PFSK-1 (cell line): ENCODE measurements at regions not wholly inside any gene's neighbourhood (a gene's known extent, or its start where the extent isn't known, plus 50 kb on each side); places are given as distances from the start of the nearest gene placed in this dataset.

Experiments used
- FOXP2 ChIP-seq: optimal IDR thresholded peaks from 2 replicates; pipeline ENCODE3; 2011; ENCODE audit warnings: borderline replicate concordance, control low read depth, inconsistent platforms; ENCODE audit not compliant: insufficient read depth; ENCODE audit errors: extremely low read length, extremely low read depth
- POLR2AphosphoS5 ChIP-seq: IDR thresholded peaks from 2 replicates; pipeline ENCODE4 v1.6.1; 2012; ENCODE audit warnings: low read depth, mild to moderate bottlenecking, control low read depth, low read length, moderate library complexity
- SIN3A ChIP-seq: IDR thresholded peaks from 2 replicates; pipeline ENCODE4 v1.6.1; 2012; ENCODE audit warnings: mild to moderate bottlenecking, low read length, moderate library complexity, borderline replicate concordance; ENCODE audit not compliant: insufficient read depth
- TAF1 ChIP-seq: IDR thresholded peaks from 2 replicates; pipeline ENCODE4 v1.6.1; 2012; ENCODE audit warnings: low read length, control low read depth, borderline replicate concordance; ENCODE audit not compliant: insufficient read depth
- TF ChIP-seq, protein P1 (sequence below), 2 experiments: IDR thresholded peaks; 2 replicates each; pipeline versions ENCODE4 v1.6.1 to v1.8.0; 2011 to 2012; ENCODE audit warnings: low read depth in 2 of 2, low read length in 2 of 2, control low read depth in 1 of 2, inconsistent platforms in 1 of 2, mild to moderate bottlenecking in 1 of 2, moderate library complexity in 1 of 2; ENCODE audit not compliant: insufficient read depth in 1 of 2

DNA sequence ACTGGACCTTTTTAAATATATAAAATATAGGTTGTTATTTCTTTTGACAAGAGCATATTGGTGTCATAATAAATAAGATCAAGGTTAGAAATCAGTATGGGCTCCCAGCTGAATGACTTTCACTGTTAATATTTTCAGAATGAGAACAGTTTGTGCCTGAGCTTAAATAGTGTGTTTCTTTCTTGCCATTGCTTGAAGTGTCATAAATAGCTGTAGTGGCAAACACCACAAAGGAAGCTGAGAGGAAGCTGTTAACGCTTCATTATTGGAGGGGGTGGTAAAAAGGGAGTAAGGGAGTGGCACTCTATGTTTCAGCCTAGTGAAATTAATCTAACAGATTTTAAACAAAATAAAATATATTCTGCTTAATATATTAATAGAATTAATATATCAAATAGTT, 1089.8 kb upstream of the NCAM2 start:
- TF ChIP-seq, protein P1, sequence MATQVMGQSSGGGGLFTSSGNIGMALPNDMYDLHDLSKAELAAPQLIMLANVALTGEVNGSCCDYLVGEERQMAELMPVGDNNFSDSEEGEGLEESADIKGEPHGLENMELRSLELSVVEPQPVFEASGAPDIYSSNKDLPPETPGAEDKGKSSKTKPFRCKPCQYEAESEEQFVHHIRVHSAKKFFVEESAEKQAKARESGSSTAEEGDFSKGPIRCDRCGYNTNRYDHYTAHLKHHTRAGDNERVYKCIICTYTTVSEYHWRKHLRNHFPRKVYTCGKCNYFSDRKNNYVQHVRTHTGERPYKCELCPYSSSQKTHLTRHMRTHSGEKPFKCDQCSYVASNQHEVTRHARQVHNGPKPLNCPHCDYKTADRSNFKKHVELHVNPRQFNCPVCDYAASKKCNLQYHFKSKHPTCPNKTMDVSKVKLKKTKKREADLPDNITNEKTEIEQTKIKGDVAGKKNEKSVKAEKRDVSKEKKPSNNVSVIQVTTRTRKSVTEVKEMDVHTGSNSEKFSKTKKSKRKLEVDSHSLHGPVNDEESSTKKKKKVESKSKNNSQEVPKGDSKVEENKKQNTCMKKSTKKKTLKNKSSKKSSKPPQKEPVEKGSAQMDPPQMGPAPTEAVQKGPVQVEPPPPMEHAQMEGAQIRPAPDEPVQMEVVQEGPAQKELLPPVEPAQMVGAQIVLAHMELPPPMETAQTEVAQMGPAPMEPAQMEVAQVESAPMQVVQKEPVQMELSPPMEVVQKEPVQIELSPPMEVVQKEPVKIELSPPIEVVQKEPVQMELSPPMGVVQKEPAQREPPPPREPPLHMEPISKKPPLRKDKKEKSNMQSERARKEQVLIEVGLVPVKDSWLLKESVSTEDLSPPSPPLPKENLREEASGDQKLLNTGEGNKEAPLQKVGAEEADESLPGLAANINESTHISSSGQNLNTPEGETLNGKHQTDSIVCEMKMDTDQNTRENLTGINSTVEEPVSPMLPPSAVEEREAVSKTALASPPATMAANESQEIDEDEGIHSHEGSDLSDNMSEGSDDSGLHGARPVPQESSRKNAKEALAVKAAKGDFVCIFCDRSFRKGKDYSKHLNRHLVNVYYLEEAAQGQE (IDR thresholded peaks at IDR 0.05; ENCODE audit: insufficient read depth in 1 of 2, low read depth in 2 of 2, low read length in 2 of 2) = no peak
- TF ChIP-seq SIN3A (no peak), POLR2AphosphoS5 (no peak), FOXP2 (no peak), TAF1 (no peak)

DNA sequence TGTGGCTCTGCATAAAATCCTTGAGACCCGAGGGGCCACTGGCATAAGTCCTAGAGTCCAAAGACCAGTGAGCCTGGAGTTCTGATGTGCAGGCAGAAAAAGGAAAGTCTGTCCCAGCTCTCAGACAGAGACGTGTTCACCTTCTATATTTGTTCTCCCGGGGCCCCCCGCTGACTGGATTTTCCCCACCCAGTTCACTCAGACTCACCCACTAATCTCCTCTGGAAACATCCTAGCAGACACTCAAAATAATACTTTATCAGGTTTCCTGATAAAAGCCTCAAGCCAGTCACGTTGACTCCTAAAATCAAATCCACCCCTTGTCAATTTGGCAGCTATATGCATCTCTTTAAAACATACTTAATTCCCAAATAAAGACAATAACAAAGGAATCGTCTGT, 1084.2 kb upstream of the NCAM2 start:
- TF ChIP-seq FOXP2 (no peak), SIN3A (no peak)

DNA sequence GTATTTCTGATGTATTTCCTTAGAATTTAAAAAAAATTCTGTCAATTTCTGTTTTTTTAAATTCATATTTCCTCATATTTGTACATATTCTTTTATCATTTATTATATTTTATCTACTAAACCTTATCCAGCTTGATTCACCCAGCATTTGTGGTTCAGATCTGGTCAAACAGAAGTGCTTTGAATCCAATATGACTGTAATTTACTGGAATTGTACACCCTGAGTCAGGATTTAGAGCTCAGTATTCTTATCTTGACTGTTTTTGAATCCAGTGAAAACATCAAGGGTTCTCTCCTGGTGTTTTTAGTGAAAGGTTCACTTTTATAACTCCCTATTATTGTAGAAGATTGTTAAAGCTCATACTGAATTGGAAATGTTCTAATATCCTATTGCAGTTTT, 1077.0 kb upstream of the NCAM2 start:
- TF ChIP-seq FOXP2 (no peak), POLR2AphosphoS5 (no peak)
- TF ChIP-seq, protein P1 (IDR thresholded peaks at IDR 0.05; ENCODE audit: insufficient read depth in 1 of 2, low read depth in 2 of 2, low read length in 2 of 2) = no peak

DNA sequence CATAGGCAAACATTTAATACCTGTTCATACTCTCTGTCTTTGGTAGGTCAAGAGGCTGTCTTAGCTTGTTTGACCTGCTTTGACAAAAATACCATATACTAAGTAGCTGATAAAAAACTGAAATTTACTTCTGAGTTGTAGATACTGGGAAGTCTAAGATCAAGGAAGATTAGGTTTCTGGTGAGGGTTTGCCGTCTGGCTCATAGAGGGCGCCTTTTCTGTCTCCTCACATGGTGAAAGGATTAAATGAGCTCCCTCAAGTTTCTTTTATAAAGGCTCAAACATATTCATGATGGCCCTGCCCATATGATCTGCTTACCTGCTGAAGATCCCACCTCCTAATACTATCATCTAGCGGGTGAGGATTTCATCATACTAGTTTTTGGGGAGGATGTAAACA, 1076.1 kb upstream of the NCAM2 start:
- TF ChIP-seq SIN3A (no peak), POLR2AphosphoS5 (no peak), FOXP2 (no peak), TAF1 (no peak)
- TF ChIP-seq, protein P1 (IDR thresholded peaks at IDR 0.05; ENCODE audit: insufficient read depth in 1 of 2, low read depth in 2 of 2, low read length in 2 of 2) = no peak

DNA sequence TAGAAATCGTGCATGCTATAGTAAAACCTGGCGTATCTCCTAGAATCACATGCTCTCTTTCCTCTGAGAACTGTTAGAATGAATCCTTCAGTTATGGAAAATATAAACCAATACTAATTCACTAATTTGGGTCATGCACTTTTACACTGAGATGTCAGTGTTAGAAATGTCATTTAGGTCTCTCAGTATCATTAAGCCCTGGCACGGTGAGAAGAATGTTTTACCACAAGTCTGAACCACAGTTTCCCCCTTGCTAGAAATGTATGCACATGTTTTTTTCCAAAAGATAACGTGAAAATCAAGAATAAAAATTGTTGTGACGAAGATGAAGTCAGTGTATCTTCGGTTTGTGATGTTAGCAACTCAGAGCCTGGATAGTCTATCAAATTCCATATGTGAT, 1062.7 kb upstream of the NCAM2 start:
- no peak for TF ChIP-seq POLR2AphosphoS5
- no peak for TF ChIP-seq FOXP2
- TF ChIP-seq TAF1 = no peak
- no peak for TF ChIP-seq SIN3A
- TF ChIP-seq, protein P1 (IDR thresholded peaks at IDR 0.05; ENCODE audit: insufficient read depth in 1 of 2, low read depth in 2 of 2, low read length in 2 of 2) = no peak
